ENCODE measurements at regions not wholly inside any gene's neighbourhood (a gene's known extent, or its start where the extent isn't known, plus 50 kb on each side); places are given as distances from the start of the nearest gene placed in this dataset.

GRCh38 chr5:3249401-3249800 lies 346.2 kb upstream of the IRX1 start:
- TF ChIP-seq CTCF (IDR thresholded peaks at IDR 0.05) (no peak), POLR2A (IDR thresholded peaks at IDR 0.05) (no peak)
